ENCODE measurements at regions not wholly inside any gene's neighbourhood (a gene's known extent, or its start where the extent isn't known, plus 50 kb on each side); places are given as distances from the start of the nearest gene placed in this dataset.

GRCh38 chr6:27553123-27553904 is 80.4 kb upstream of the ZNF184 start (continued):
- TF ChIP-seq ETS1 (IDR thresholded peaks at IDR 0.05) (no peak), CREB1 (CRISPR knock-in tag; IDR thresholded peaks at IDR 0.05; ENCODE audit: low read depth) (peak; percentile 79)

GRCh38 chr6:27551607-27552006 is 78.7 kb upstream of the ZNF184 start:
- ATAC-seq (no peak), DNase-seq (ENCODE audit: low spot score) (no peak)
- H3K4me2 ChIP-seq: peak overlapping the region; percentile 78
- H3F3A ChIP-seq (replicated peaks; ENCODE audit: low read depth): 0 out of 2 replicates have a peak, but pooled peaks cover 4% of the 10 kb centered on the region
- Mint-ChIP-seq H3K27me3 (ENCODE audit: insufficient read depth, low read depth, poor library complexity) (peaks cover 21% of the 10 kb centered on the region), H3K4me3 (peak overlapping the region; percentile 85), H3K4me1 (peaks cover 12% of the 10 kb centered on the region), H3K9me3 (peaks cover 3% of the 10 kb centered on the region; the same call in 2 of the 3 replicates), H3K27ac (no peak overlapping the region), H3K36me3 (ENCODE audit: low read depth) (peaks cover 3% of the 10 kb centered on the region; the same call in 2 of the 3 replicates)
- H4K20me1 ChIP-seq (replicated peaks; ENCODE audit: insufficient read depth): no peaks in the 10 kb centered on the region
- no peaks in the 10 kb centered on the region for H3K36me3 ChIP-seq (ENCODE audit: insufficient read depth)
- H3K4me1 ChIP-seq (ENCODE audit: insufficient read depth): no peaks in the 10 kb centered on the region
- H3K27me3 ChIP-seq (ENCODE audit: insufficient read depth): peaks cover 13% of the 10 kb centered on the region
- no peak overlapping the region for H3K27ac ChIP-seq (ENCODE audit: low read depth)
- no peak overlapping the region for H2AFZ ChIP-seq
- H3K79me2 ChIP-seq (replicated peaks; ENCODE audit: insufficient read depth): no peaks in the 10 kb centered on the region
- peak overlapping the region; percentile 64 for H3K4me3 ChIP-seq
- H3K9me2 ChIP-seq (ENCODE audit: insufficient read depth): no peaks in the 10 kb centered on the region
- TF ChIP-seq STAT1 (IDR thresholded peaks at IDR 0.05; ENCODE audit: unreplicated experiment) (no peak), EZH2phosphoT487 (IDR thresholded peaks at IDR 0.05; ENCODE audit: unreplicated experiment) (no peak), JUNB (IDR thresholded peaks at IDR 0.05; ENCODE audit: unreplicated experiment) (no peak), ZNF331 (CRISPR knock-in tag; IDR thresholded peaks at IDR 0.05; ENCODE audit: low read depth) (no peak), ETS1 (IDR thresholded peaks at IDR 0.05) (no peak), POLR2AphosphoS5 (IDR thresholded peaks at IDR 0.05; ENCODE audit: low read depth) (no peak), ZNF462 (CRISPR knock-in tag; IDR thresholded peaks at IDR 0.05) (no peak), CREB1 (CRISPR knock-in tag; IDR thresholded peaks at IDR 0.05; ENCODE audit: low read depth) (no peak), NANOG (IDR thresholded peaks at IDR 0.05; ENCODE audit: borderline replicate concordance) (no peak), EZH2 (IDR thresholded peaks at IDR 0.05; ENCODE audit: low read depth, unreplicated experiment) (no peak), ZNF114 (CRISPR knock-in tag; IDR thresholded peaks at IDR 0.05) (no peak), CTCF (conservative IDR thresholded peaks at IDR 0.05; ENCODE audit: low read depth in 2 of 2) (no peak)
